ENCODE measurements at regions not wholly inside any gene's neighbourhood (a gene's known extent, or its start where the extent isn't known, plus 50 kb on each side); places are given as distances from the start of the nearest gene placed in this dataset.

GRCh38 chr1:219266524-219266923 lies 92.8 kb downstream of the LYPLAL1 start:
- H3K4me3 ChIP-seq (ENCODE audit: low read depth, low read length) = no peak overlapping the region
- TF ChIP-seq, protein P1, sequence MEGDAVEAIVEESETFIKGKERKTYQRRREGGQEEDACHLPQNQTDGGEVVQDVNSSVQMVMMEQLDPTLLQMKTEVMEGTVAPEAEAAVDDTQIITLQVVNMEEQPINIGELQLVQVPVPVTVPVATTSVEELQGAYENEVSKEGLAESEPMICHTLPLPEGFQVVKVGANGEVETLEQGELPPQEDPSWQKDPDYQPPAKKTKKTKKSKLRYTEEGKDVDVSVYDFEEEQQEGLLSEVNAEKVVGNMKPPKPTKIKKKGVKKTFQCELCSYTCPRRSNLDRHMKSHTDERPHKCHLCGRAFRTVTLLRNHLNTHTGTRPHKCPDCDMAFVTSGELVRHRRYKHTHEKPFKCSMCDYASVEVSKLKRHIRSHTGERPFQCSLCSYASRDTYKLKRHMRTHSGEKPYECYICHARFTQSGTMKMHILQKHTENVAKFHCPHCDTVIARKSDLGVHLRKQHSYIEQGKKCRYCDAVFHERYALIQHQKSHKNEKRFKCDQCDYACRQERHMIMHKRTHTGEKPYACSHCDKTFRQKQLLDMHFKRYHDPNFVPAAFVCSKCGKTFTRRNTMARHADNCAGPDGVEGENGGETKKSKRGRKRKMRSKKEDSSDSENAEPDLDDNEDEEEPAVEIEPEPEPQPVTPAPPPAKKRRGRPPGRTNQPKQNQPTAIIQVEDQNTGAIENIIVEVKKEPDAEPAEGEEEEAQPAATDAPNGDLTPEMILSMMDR (IDR thresholded peaks at IDR 0.05; ENCODE audit: low read depth, low read length) = no peak

DNA sequence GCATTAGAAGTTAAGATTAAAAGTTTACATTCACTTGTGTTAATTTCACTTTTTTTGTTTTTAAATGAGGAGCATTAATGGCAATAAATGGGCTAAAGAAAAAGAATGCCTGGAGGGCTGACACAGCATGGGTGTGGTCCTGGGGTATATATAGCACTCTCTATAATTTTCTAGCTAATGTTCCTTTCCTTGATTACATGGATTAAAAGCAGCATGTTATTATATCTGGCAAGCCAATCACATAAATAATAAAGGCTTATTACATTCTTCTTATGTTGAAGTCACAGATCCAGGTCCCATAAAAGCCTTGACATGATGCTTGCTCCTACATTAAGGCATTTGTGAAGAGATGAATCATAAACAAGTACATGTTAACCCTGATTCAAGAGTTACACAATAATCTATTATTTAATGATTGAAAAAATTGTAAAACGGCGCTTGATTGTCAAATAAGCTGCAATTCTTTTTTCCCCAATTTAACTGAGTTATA lies 91.4 kb downstream of the LYPLAL1 start:
- TF ChIP-seq, protein P1 (IDR thresholded peaks at IDR 0.05; ENCODE audit: low read depth, low read length) = no peak
- H3K4me3 ChIP-seq (ENCODE audit: low read depth, low read length) = no peak overlapping the region

DNA sequence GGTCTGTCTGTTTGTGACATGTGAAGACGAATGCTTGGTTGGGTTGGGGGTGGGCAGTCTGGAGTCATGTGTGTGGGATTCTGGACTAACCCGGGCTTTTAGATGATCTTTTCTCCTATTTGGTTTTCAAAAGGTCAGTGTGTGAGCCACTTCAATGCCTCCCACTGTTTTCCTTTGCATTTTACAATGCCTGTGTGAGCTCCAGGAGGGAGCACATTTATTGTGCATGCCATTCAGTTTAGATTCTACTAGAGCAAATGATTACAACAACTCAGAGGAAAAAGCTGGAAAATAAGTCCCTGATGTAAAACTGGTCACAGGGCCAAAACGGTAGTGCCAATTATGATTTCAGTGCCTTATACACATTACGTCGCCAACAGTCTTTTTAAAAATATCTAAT lies 90.9 kb downstream of the LYPLAL1 start:
- no peak overlapping the region for H3K4me3 ChIP-seq (ENCODE audit: low read depth, low read length)
- TF ChIP-seq, protein P1 (IDR thresholded peaks at IDR 0.05; ENCODE audit: low read depth, low read length) = no peak

Measured in WI38 (cell line).